DND-41 (cell line): ENCODE measurements at regions not wholly inside any gene's neighbourhood (a gene's known extent, or its start where the extent isn't known, plus 50 kb on each side); places are given as distances from the start of the nearest gene placed in this dataset.

Source experiments
- ATAC-seq: fragments of 200-7000 bp; cut with Tn5 transposase; 3 replicates; pipeline ENCODE4 v1.9.1; 2021; ENCODE audit warnings: low read depth; ENCODE audit not compliant: insufficient read depth
- DNase-seq: peaks from one replicate; pipeline ENCODE4 v3.0.0-alpha.2; 2020
- H2AFZ ChIP-seq: 2 replicates; pipeline ENCODE4 v1.6.0; 2012; ENCODE audit warnings: low read depth, low read length
- H3K27ac ChIP-seq: 2 replicates; pipeline ENCODE4 v1.5.1; 2012; ENCODE audit warnings: low read length, inconsistent platforms
- H3K27me3 ChIP-seq: fragments of 200-600 bp; sonication (generic); 2 replicates; pipeline ENCODE4 v1.6.0; 2012; ENCODE audit warnings: low read length, mild to moderate bottlenecking, inconsistent platforms; ENCODE audit not compliant: insufficient read depth, poor library complexity
- H3K36me3 ChIP-seq: 2 replicates; pipeline ENCODE4 v1.5.1; 2012; ENCODE audit warnings: low read length, inconsistent platforms; ENCODE audit not compliant: insufficient read depth
- H3K4me1 ChIP-seq: 2 replicates; pipeline ENCODE4 v1.5.1; 2012; ENCODE audit warnings: mild to moderate bottlenecking, low read length; ENCODE audit not compliant: insufficient read depth
- H3K4me2 ChIP-seq: 2 replicates; pipeline ENCODE4 v1.6.0; 2012; ENCODE audit warnings: mild to moderate bottlenecking, moderate library complexity, low read length, inconsistent platforms; ENCODE audit not compliant: insufficient read depth
- H3K4me3 ChIP-seq, 2 experiments: fragments of 200-600 bp in 1 of 2; shearing (Covaris generic) in 1 of 2; 2 replicates each; pipeline ENCODE4 v1.5.1; 2012 to 2016; ENCODE audit warnings: inconsistent platforms in 2 of 2, low read length in 2 of 2, mild to moderate bottlenecking in 2 of 2, low read depth in 1 of 2, moderate library complexity in 1 of 2
- H3K79me2 ChIP-seq: 2 replicates; pipeline ENCODE4 v1.6.0; 2012; ENCODE audit warnings: low read length, inconsistent platforms; ENCODE audit not compliant: insufficient read depth
- H3K9ac ChIP-seq: 2 replicates; pipeline ENCODE4 v1.6.0; 2012; ENCODE audit warnings: low read depth, mild to moderate bottlenecking, inconsistent platforms, low read length, moderate library complexity
- H3K9me3 ChIP-seq: 2 replicates; pipeline ENCODE4 v1.5.1; 2012; ENCODE audit warnings: low read length, moderate library complexity, mild to moderate bottlenecking, inconsistent platforms; ENCODE audit not compliant: insufficient read depth, severe bottlenecking
- H4K20me1 ChIP-seq: 2 replicates; pipeline ENCODE4 v1.6.0; 2012; ENCODE audit warnings: low read length; ENCODE audit not compliant: insufficient read depth
- CTCF ChIP-seq: IDR thresholded peaks from 2 replicates; pipeline ENCODE4 v1.5.1; 2012; ENCODE audit warnings: borderline replicate concordance, low read length, moderate library complexity, mild to moderate bottlenecking; ENCODE audit not compliant: poor library complexity, severe bottlenecking; ENCODE audit errors: extremely low read depth
- EZH2 ChIP-seq: IDR thresholded peaks from 3 replicates; pipeline ENCODE4 v1.6.1; 2012; ENCODE audit warnings: borderline replicate concordance, low read depth, mild to moderate bottlenecking, moderate library complexity, low read length, inconsistent platforms; ENCODE audit not compliant: severe bottlenecking

- H3K9me3 ChIP-seq, result no peaks in the 10 kb centered on the region
- H3K36me3 ChIP-seq, result no peaks in the 10 kb centered on the region
- no peak overlapping the region for H2AFZ ChIP-seq
- H3K4me1 ChIP-seq, result no peaks in the 10 kb centered on the region
- H4K20me1 ChIP-seq, result no peaks in the 10 kb centered on the region
- no peak for DNase-seq
- H3K27ac ChIP-seq, result no peak overlapping the region
- ATAC-seq, result no peak
- H3K4me2 ChIP-seq, result no peak overlapping the region
- H3K9ac ChIP-seq, result no peak overlapping the region
- no peak overlapping the region for H3K4me3 ChIP-seq
- TF ChIP-seq EZH2 (no peak), CTCF (no peak)
- H3K27me3 ChIP-seq, result peaks cover 4% of the 10 kb centered on the region
- H3K79me2 ChIP-seq, result no peaks in the 10 kb centered on the region
Measured at GRCh38 chr7:41882745-41883420, 180.0 kb upstream of the INHBA start.

- ATAC-seq (no peak), DNase-seq (no peak)
- Histone ChIP-seq H3K27me3 (peaks cover 4% of the 10 kb centered on the region), H3K4me1 (no peaks in the 10 kb centered on the region), H2AFZ (no peak overlapping the region), H4K20me1 (no peaks in the 10 kb centered on the region), H3K79me2 (no peaks in the 10 kb centered on the region), H3K9me3 (no peaks in the 10 kb centered on the region), H3K4me3 (no peak overlapping the region), H3K36me3 (no peaks in the 10 kb centered on the region), H3K27ac (no peak overlapping the region), H3K9ac (no peak overlapping the region), H3K4me2 (no peak overlapping the region)
- TF ChIP-seq CTCF (no peak), EZH2 (no peak)
Measured at GRCh38 chr7:41882256-41882655, 179.4 kb upstream of the INHBA start.

- TF ChIP-seq CTCF (no peak), EZH2 (no peak)
- no peak for DNase-seq
Measured at GRCh38 chr7:41881331-41882130, 178.6 kb upstream of the INHBA start.

More at GRCh38 chr7:41881331-41882130, 178.6 kb upstream of the INHBA start:
- H3K9ac ChIP-seq, result no peak overlapping the region
- no peak overlapping the region for H3K4me2 ChIP-seq
- H3K79me2 ChIP-seq, result no peaks in the 10 kb centered on the region
- H3K27me3 ChIP-seq, result peaks cover 4% of the 10 kb centered on the region
- ATAC-seq, result no peak
- H3K4me1 ChIP-seq, result no peaks in the 10 kb centered on the region
- H3K9me3 ChIP-seq, result no peaks in the 10 kb centered on the region
- no peak overlapping the region for H2AFZ ChIP-seq
- no peaks in the 10 kb centered on the region for H3K36me3 ChIP-seq
- no peaks in the 10 kb centered on the region for H4K20me1 ChIP-seq
- H3K27ac ChIP-seq, result no peak overlapping the region
- H3K4me3 ChIP-seq, result no peak overlapping the region
